IPS-18a (cell line): ENCODE measurements at regions not wholly inside any gene's neighbourhood (a gene's known extent, or its start where the extent isn't known, plus 50 kb on each side); places are given as distances from the start of the nearest gene placed in this dataset.
"Not testable (repeated sequence)": the region's sequence is repeated elsewhere in the genome, so short reads cannot be mapped to it uniquely, and the experiment has no call there.

Source experiments
- H3K27ac ChIP-seq: one replicate; pipeline ENCODE4 v1.5.1; 2013; ENCODE audit warnings: low read length
- H3K27me3 ChIP-seq: one replicate; pipeline ENCODE4 v1.6.1; 2013; ENCODE audit warnings: mild to moderate bottlenecking, low read length; ENCODE audit not compliant: control insufficient read depth, insufficient read depth
- H3K36me3 ChIP-seq: one replicate; pipeline ENCODE4 v1.6.1; 2013; ENCODE audit warnings: low read depth, low read length; ENCODE audit not compliant: control insufficient read depth
- H3K4me1 ChIP-seq: one replicate; pipeline ENCODE4 v1.6.1; 2013; ENCODE audit warnings: low read depth, low read length; ENCODE audit not compliant: control insufficient read depth
- H3K4me3 ChIP-seq: one replicate; pipeline ENCODE4 v1.5.1; 2013; ENCODE audit warnings: low read length
- H3K9ac ChIP-seq: one replicate; pipeline ENCODE4 v1.6.1; 2013; ENCODE audit warnings: mild to moderate bottlenecking, low read length, moderate library complexity
- H3K9me3 ChIP-seq: one replicate; pipeline ENCODE4 v1.6.1; 2013; ENCODE audit warnings: low read depth, low read length; ENCODE audit not compliant: control insufficient read depth

GRCh38 chr2:87533390-87534272, 214.3 kb upstream of the PLGLB2 start:
- H3K9ac ChIP-seq, H3K36me3 ChIP-seq, H3K27ac ChIP-seq, H3K4me1 ChIP-seq, H3K27me3 ChIP-seq, H3K4me3 ChIP-seq, H3K9me3 ChIP-seq: not testable (repeated sequence)

DNA sequence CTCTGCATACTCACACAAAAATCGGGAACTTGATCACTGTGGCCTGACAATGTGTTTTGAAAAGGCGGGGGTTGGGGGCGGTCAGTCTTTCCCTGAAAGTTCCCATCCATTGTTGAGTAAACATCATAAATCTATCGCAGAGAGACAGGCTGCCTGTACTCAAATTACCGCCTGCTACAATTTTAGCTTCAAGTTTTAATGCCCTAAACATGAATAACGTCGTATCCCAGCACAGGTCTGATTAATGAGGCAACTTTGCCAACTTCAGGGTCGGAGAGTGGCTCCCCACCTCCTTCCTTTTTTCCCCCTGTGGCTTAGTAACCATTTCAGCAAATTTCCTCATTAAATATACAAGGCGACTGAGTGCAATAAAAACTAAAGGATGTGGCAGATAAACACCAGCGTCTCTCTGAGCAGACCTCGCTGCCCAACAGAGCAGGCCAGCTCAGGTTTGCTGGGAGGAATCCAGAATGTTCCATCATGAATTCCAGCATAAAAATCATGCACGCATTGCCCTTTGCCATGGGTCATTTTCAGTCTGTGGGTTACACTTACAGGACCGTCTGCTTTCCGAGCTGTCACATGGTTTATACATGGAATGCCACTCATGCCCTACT, 213.5 kb upstream of the PLGLB2 start:
- H3K9ac ChIP-seq, H3K36me3 ChIP-seq, H3K9me3 ChIP-seq, H3K4me1 ChIP-seq, H3K4me3 ChIP-seq, H3K27ac ChIP-seq, H3K27me3 ChIP-seq: not testable (repeated sequence)

GRCh38 chr2:87536427-87536826, 211.5 kb upstream of the PLGLB2 start:
- H3K9me3 ChIP-seq, H3K4me3 ChIP-seq, H3K36me3 ChIP-seq, H3K9ac ChIP-seq, H3K27ac ChIP-seq, H3K27me3 ChIP-seq, H3K4me1 ChIP-seq: not testable (repeated sequence)

DNA sequence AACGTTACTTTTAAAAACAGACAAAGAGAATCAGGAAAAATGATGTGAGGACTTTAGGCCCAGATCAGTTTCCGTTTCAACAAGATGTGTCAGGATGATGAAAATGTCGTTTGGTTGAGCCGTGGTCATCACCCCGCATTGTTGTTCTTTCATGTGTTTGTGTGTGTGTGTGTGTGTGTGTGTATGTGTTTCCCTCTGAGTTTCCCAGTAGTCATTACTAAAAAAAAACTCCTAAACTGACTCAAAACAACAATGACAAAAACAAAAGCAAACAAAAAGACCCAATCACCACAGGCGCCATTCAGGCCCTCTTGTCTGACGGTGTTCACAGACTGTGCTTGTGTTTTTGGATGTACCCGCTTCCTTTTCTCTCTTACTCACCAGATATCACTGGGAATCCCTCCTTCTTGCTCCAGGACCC, 210.6 kb upstream of the PLGLB2 start:
- not testable (repeated sequence) for H3K27ac ChIP-seq, H3K4me1 ChIP-seq, H3K9me3 ChIP-seq, H3K9ac ChIP-seq, H3K36me3 ChIP-seq, H3K4me3 ChIP-seq, H3K27me3 ChIP-seq

DNA sequence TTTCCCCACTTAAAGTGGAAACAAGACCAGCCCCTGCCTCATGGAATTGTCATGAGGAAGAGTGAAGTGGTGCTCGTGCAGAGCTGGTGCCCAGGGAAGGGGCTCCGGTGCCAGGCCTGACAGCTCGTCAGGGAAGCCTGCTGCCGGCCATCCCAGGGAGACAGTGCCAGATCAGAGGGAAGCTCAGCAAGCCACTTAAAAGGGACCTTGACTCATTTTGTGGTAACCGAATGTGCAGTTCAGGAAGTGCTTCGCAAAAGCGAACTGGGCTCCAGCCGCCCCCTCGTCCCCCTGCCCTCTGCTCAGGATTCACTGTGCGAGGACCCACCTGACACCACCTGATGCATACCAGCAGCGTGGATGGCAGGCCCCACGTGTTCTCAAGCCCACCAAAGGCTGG, 209.6 kb upstream of the PLGLB2 start:
- not testable (repeated sequence) for H3K9ac ChIP-seq, H3K9me3 ChIP-seq, H3K36me3 ChIP-seq, H3K27me3 ChIP-seq, H3K4me1 ChIP-seq, H3K4me3 ChIP-seq, H3K27ac ChIP-seq

- H3K4me1 ChIP-seq, H3K36me3 ChIP-seq, H3K27me3 ChIP-seq, H3K9me3 ChIP-seq, H3K4me3 ChIP-seq, H3K9ac ChIP-seq, H3K27ac ChIP-seq: not testable (repeated sequence)
These were observed 208.5 kb upstream of the PLGLB2 start for GRCh38 chr2:87539151-87539943.

DNA sequence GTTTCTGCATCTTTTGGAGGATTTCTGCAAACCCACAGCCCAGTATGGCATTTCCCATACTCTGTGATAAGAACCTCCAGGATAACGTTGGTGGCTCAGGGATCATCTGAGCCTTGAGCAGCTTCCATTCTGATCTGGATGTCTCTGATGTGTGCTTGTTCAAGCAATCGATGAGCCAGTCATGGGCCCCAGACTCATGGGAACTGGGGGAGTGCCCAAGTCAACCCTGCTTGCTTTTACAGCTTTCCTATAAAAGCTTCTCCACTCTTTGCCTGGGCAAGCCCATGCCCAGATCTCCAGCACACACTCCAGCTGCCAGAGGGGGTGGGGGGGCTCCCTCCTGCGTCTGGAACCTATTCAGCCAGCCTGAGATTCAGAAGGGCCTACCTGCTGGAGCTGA, 207.6 kb upstream of the PLGLB2 start:
- not testable (repeated sequence) for H3K27ac ChIP-seq, H3K36me3 ChIP-seq, H3K9ac ChIP-seq

GRCh38 chr2:87542599-87543174, 205.2 kb upstream of the PLGLB2 start:
- not testable (repeated sequence) for H3K27me3 ChIP-seq, H3K4me1 ChIP-seq, H3K9ac ChIP-seq, H3K9me3 ChIP-seq, H3K36me3 ChIP-seq, H3K27ac ChIP-seq, H3K4me3 ChIP-seq

More for the DNA sequence above, 207.6 kb upstream of the PLGLB2 start:
- H3K9me3 ChIP-seq, H3K4me1 ChIP-seq, H3K4me3 ChIP-seq, H3K27me3 ChIP-seq: not testable (repeated sequence)

DNA sequence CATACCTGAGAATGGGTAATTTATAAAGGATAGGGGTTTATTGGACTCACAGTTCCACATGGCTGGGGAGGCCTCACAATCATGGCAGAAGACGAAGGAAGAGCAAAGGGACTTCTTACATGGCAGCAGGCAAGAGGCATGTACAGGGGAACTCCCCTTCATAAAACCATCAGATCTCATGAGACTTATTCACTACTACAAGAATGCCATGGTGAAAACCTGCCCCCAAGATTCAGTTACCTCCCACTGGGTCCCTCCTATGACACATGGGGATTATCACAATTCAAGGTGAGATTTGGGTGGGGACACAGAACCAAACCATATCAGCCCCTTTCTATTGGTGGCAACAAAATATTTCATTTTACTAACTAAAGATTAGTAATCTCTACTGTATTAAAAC, 204.1 kb upstream of the PLGLB2 start:
- H3K27me3 ChIP-seq, H3K4me1 ChIP-seq, H3K9ac ChIP-seq, H3K4me3 ChIP-seq, H3K9me3 ChIP-seq, H3K36me3 ChIP-seq, H3K27ac ChIP-seq: not testable (repeated sequence)

DNA sequence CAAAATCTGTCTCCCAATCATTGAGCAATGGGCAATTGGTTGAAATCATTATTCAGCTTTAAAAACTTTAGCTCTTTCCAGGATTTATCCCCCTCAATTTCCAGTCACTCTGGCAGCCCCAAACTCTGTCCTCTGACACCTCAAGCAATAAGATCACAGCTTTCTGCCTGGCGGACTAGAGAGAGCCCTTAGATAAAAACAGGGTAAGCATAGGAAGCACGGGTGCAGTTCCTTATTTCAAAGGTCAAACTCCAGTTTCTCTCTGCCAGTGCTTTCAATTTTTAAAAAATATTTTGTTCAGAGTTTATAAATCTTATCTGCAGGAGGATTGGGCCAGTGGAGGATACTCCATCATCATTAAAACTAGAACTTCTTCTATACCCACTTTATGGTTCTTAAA, 200.8 kb upstream of the PLGLB2 start:
- H3K9ac ChIP-seq, H3K27ac ChIP-seq, H3K36me3 ChIP-seq, H3K4me3 ChIP-seq, H3K4me1 ChIP-seq, H3K27me3 ChIP-seq, H3K9me3 ChIP-seq: not testable (repeated sequence)

GRCh38 chr2:87547966-87548365, 199.9 kb upstream of the PLGLB2 start:
- not testable (repeated sequence) for H3K9me3 ChIP-seq, H3K9ac ChIP-seq, H3K36me3 ChIP-seq, H3K27me3 ChIP-seq, H3K4me3 ChIP-seq, H3K4me1 ChIP-seq, H3K27ac ChIP-seq
